Activated CD8-positive, alpha-beta memory T cell treated with anti-CD3 and anti-CD28 coated beads for 48 hours (primary cell): ENCODE measurements at regions not wholly inside any gene's neighbourhood (a gene's known extent, or its start where the extent isn't known, plus 50 kb on each side); places are given as distances from the start of the nearest gene placed in this dataset.

Source experiments
- DNase-seq, 3 experiments: peaks; one replicate each; pipeline ENCODE4 v3.0.0-alpha.2; 2020; ENCODE audit warnings: low read depth in 2 of 3, low spot score in 2 of 3

DNA sequence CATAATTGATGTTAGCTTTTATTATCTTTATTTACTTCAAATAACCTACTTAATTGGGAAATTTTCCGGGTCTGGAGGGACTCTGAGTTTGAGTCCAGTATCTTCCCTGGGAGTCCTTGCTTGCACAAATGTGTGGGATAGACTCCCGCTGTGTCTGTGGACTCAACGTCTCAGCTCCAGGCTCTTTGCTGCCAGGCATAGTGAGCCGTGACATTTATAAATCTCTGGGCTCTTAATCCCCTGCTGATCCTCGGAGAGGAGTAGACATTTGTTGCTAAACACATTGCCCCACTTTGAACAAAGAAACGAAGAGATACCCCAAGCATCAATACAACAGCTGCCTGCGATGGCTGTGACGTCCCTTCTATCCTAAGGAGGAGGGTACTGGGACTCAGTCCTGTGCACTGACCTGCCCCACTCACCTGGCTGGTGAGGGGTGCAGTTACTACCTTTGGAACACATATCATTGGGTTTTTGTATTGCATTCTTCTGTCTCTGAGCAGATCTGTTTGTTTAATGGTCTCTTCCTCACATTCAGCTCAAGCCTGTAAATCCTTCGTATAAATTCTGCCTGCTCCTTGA is 316.9 kb downstream of the HAPSTR1 start:
- no peak for DNase-seq

DNA sequence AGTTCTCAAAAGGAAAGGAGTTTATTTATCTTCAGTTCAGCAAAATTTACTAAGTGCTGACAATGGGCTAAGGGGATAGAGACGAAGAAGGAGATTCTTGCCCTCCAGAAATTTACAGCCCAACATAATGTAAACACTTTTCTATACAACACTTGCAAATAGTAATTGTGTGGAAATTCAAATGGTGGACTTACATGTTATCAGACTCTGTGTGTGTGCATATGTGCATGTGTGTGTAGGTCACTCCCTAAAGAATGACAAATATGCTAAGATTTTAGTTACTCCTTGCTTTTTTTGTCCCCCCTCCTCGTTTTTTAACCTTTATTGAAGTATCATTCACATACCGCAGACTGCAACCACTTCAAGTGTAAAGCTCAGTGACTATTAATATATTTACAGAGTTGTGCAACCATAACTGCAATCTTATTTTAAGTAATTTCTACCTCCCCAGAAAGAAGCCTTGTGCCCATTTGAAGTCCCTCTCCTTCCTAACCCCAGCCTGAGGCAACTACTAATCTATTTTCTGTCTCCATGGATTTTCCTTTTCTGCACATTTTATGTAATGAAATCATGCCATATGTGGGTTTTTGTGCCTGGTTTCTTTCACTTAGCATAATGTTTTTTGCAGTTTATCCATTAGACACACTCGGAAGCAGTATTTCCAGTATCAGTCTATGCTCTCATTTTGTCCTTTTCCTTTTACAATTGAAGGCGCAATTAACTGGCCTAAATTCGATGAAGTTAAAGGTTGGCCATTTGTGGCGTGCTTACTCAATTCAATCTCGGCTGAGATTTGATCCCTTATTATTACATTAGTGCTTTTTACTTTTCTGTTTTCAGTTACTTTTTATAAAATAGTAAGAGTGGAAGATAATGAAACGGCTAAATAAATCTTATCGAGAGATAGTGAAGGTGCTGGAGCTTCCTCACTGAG is 318.4 kb downstream of the HAPSTR1 start:
- DNase-seq, result no peak

DNA sequence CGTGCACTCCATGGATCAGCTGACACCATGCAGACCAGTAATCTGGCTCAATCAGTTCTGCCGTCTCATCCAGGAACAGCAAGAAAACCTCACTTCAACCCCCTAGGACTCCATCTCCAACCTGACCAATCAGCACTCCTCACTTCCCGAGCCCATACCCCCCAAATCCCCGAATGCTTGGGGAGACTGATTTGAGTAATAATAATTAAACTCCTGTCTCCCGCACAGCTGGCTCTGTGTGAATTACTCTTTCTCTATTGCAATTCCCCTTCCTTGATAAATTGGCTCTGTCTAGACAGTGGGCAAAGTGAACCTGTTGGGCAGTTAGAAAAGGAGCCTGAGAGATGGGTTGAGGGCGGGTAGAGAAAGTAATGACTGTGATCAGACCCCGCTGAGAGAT is 320.0 kb downstream of the HAPSTR1 start:
- DNase-seq, result no peak

GRCh38 chr16:9412031-9412914 is 320.8 kb downstream of the HAPSTR1 start:
- no peak for DNase-seq

- DNase-seq, result no peak
Observed at GRCh38 chr16:9412915-9413264, 321.4 kb downstream of the HAPSTR1 start.

DNA sequence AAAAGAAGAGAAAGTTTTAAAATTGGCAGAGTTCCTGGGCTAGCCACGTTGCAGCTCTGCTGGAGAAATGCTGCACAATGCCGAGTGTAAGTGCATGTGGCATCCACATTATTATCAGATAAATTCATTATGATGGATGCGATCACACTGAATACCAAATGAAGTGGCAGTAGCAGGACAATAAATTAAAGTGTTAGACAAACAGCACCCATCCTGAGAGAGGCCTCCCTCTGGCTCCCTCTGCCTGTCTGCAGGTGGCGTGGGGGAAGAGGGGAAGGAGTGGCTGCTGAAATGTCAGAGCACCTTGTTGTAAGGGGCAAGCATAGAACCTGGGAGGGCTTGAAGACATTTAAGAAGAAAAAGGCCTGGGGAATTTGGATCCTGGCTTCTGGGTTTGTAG is 324.1 kb downstream of the HAPSTR1 start:
- DNase-seq, result no peak

GRCh38 chr16:9417898-9418297 is 326.5 kb downstream of the HAPSTR1 start:
- no peak for DNase-seq

GRCh38 chr16:9419161-9419560 is 327.7 kb downstream of the HAPSTR1 start:
- no peak for DNase-seq

- no peak for DNase-seq
Observed at GRCh38 chr16:9422762-9423513, 331.5 kb downstream of the HAPSTR1 start.

- no peak for DNase-seq
Observed at GRCh38 chr16:9425236-9425635, 333.8 kb downstream of the HAPSTR1 start.

GRCh38 chr16:9428355-9429005 is 337.0 kb downstream of the HAPSTR1 start:
- no peak for DNase-seq

DNA sequence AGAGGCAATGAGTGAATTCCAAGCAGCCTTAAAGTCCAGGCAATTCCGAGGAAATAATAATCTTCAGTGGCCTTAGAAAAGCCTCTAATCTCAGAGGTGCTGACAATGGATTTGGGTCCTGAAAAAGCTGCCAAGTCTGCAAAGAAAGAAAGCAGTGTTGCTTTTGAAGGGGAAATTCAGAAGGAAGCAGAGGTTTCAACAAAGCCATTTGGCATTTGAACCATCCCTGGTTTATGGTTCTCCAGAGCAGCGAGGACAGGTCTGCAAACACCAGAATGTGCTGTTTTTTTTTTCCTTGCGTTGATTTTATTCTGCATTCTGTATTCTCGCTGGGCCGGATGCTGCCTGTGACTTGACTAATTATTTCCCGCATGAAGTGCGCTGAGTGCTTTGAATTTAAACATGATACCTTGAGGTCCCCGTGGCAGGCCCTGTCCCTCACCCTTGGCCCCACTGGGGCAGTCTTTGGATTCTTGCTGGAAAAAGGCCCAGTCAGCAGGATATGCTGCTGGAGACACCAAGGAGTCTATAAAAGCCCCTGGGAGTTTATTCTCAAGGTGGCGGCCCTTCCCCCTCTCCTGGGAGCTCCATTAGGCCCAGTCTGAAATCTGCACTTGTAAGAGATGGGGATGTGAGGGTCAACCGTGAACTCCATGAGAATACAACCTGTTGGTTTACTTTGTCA is 338.3 kb downstream of the HAPSTR1 start:
- DNase-seq, result no peak

DNA sequence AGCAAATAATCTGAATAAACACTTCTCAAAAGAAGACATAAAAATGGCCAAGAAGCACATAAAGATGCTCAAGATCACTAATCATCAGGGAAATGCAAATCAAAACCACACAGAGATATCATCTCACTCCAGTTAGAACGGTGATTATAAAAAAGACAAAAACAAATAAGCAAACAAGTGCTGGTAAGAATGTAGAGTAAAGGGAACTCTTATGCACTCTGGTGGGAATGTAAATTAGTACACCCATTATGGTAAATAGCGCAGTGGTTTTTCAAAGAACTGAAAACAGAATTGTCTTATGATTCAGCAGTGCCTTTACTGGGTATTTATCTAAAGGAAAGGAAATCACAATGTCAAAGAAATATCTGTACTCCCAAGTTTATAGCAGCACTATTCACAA is 343.2 kb downstream of the HAPSTR1 start:
- no peak for DNase-seq

- no peak for DNase-seq
Observed at GRCh38 chr16:9436175-9436574, 344.7 kb downstream of the HAPSTR1 start.

- no peak for DNase-seq
Observed at GRCh38 chr16:9437115-9437514, 345.7 kb downstream of the HAPSTR1 start.

- DNase-seq, result no peak
Observed at GRCh38 chr16:9438991-9439390, 347.5 kb downstream of the HAPSTR1 start.

GRCh38 chr16:9441012-9441411 is 349.6 kb downstream of the HAPSTR1 start:
- no peak for DNase-seq

- no peak for DNase-seq
Observed at GRCh38 chr16:9443864-9444263, 352.4 kb downstream of the HAPSTR1 start.

DNA sequence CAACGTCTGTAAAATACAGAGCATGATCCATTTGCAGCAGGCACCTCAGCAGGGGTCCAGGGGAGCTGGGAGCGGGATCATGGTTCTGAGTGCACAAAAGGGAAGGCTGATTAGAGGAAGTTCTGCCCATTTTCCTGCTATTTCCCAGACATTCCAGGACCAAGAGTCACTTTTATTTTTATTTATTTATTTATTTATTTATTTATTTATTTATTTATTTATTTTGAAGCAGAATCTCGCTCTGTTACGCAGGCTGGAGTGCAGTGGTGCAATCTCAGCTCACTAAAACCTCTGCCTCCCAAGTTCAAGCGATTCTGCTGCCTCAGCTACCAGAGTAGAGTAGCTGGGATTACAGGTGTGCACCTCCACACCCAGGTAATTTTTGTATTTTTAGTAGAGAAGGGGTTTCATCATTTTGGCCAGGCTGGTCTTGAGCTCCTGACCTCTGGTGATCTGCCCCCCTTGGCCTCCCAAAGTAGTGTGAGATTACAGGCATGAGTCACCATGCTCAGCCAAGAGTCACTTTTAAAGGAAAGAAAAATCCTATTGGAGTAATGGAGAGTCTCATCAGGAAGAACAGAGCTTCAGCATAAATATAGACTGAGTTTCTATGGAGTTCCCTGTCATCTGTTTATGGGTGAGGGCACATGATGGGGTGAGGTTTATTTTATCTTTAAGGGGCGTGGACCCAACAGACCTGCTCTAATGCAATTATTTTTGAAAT is 355.2 kb downstream of the HAPSTR1 start:
- DNase-seq, result no peak
